ENCODE measurements at regions not wholly inside any gene's neighbourhood (a gene's known extent, or its start where the extent isn't known, plus 50 kb on each side); places are given as distances from the start of the nearest gene placed in this dataset.
"Not testable (repeated sequence)": the region's sequence is repeated elsewhere in the genome, so short reads cannot be mapped to it uniquely, and the experiment has no call there.

- DNase-seq: no peak
- Mint-ChIP-seq H3K27ac (peak overlapping the region; percentile 88; the same call in 1 of the 2 replicates), H3K4me1 (ENCODE audit: low read depth) (peaks cover 16% of the 10 kb centered on the region), H3K9me3 (no peaks in the 10 kb centered on the region), H3K36me3 (ENCODE audit: low read depth) (no peaks in the 10 kb centered on the region), H3K27me3 (ENCODE audit: insufficient read depth) (no peaks in the 10 kb centered on the region), H3K4me3 (no peak overlapping the region)
- TF ChIP-seq CTCF (IDR thresholded peaks at IDR 0.05): no peak
Observed at GRCh38 chr13:65293530-65294198, 1936.5 kb downstream of the PCDH9 start.

GRCh38 chr13:65292488-65292901 is 1937.6 kb downstream of the PCDH9 start:
- no peaks in the 10 kb centered on the region for H3K9me3 Mint-ChIP-seq
- H3K4me3 Mint-ChIP-seq: peak overlapping the region; percentile 53; the same call in 1 of the 2 replicates
- H3K36me3 Mint-ChIP-seq (ENCODE audit: low read depth): no peaks in the 10 kb centered on the region
- no peaks in the 10 kb centered on the region for H3K27me3 Mint-ChIP-seq (ENCODE audit: insufficient read depth)
- no peak for TF ChIP-seq CTCF (IDR thresholded peaks at IDR 0.05)
- H3K27ac Mint-ChIP-seq: peak overlapping the region; percentile 88
- H3K4me1 Mint-ChIP-seq (ENCODE audit: low read depth): peaks cover 16% of the 10 kb centered on the region
- peak; percentile 79 for DNase-seq

- no peaks in the 10 kb centered on the region for H3K36me3 Mint-ChIP-seq (ENCODE audit: low read depth)
- H3K27me3 Mint-ChIP-seq (ENCODE audit: insufficient read depth): no peaks in the 10 kb centered on the region
- peaks cover 5% of the 10 kb centered on the region for H3K4me1 Mint-ChIP-seq (ENCODE audit: low read depth)
- no peak overlapping the region for H3K27ac Mint-ChIP-seq
- no peak for DNase-seq
- H3K9me3 Mint-ChIP-seq: no peaks in the 10 kb centered on the region; the same call in 1 of the 2 replicates
- TF ChIP-seq CTCF (IDR thresholded peaks at IDR 0.05): no peak
- H3K4me3 Mint-ChIP-seq: no peak overlapping the region
Observed at GRCh38 chr13:65287405-65287804, 1942.7 kb downstream of the PCDH9 start.

- no peak overlapping the region for H3K27ac Mint-ChIP-seq
- H3K4me3 Mint-ChIP-seq: no peak overlapping the region
- H3K9me3 Mint-ChIP-seq: peaks cover 21% of the 10 kb centered on the region
- H3K36me3 Mint-ChIP-seq (ENCODE audit: low read depth): peaks cover 16% of the 10 kb centered on the region
- DNase-seq: no peak
- no peak for TF ChIP-seq CTCF (IDR thresholded peaks at IDR 0.05)
- H3K4me1 Mint-ChIP-seq (ENCODE audit: low read depth): no peaks in the 10 kb centered on the region
- no peaks in the 10 kb centered on the region for H3K27me3 Mint-ChIP-seq (ENCODE audit: insufficient read depth)
Observed at GRCh38 chr13:65275838-65276630, 1954.1 kb downstream of the PCDH9 start.

- Mint-ChIP-seq H3K27ac (no peak overlapping the region), H3K27me3 (ENCODE audit: insufficient read depth) (no peaks in the 10 kb centered on the region), H3K36me3 (ENCODE audit: low read depth) (peaks cover 16% of the 10 kb centered on the region), H3K4me3 (no peak overlapping the region), H3K4me1 (ENCODE audit: low read depth) (no peaks in the 10 kb centered on the region), H3K9me3 (peaks cover 22% of the 10 kb centered on the region)
- TF ChIP-seq CTCF (IDR thresholded peaks at IDR 0.05): no peak
- no peak for DNase-seq
Observed at GRCh38 chr13:65275108-65275507, 1955.0 kb downstream of the PCDH9 start.

GRCh38 chr13:65273811-65274420 is 1956.2 kb downstream of the PCDH9 start:
- Mint-ChIP-seq H3K36me3 (ENCODE audit: low read depth) (peaks cover 16% of the 10 kb centered on the region), H3K9me3 (peaks cover 22% of the 10 kb centered on the region)
- not testable (repeated sequence) for H3K4me1 Mint-ChIP-seq (ENCODE audit: low read depth); H3K27me3 Mint-ChIP-seq (ENCODE audit: insufficient read depth); H3K27ac Mint-ChIP-seq; DNase-seq; H3K4me3 Mint-ChIP-seq
